ENCODE measurements at regions not wholly inside any gene's neighbourhood (a gene's known extent, or its start where the extent isn't known, plus 50 kb on each side); places are given as distances from the start of the nearest gene placed in this dataset.

DNA sequence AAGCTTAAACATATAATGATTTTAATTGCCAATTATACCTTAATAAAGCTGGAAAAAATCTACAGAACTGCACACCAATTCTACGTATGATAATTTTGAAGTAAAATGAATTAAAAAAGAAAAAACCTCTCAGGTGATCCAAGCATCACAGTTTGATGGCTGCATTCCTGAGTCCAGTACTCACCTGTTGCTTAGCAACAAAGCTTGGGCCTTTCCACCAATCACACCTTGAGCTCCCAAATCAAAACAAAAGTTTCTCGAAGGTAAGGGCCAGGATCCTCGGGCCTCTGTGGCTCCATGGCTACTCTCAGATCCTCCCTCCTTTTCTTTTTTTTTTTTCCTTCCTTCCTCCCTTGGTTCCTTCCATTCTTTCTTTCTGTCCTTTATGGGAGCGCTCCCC, 137.2 kb upstream of the PCBD1 start:
- Histone ChIP-seq H3K36me3 (no peaks in the 10 kb centered on the region), H3K27me3 (ENCODE audit: low read depth) (no peaks in the 10 kb centered on the region), H3K9me3 (replicated peaks) (peaks cover 9% of the 10 kb centered on the region), H3K4me1 (peaks cover 12% of the 10 kb centered on the region), H3K4me3 (no peak overlapping the region), H3K27ac (replicated peaks) (no peak overlapping the region)
- TF ChIP-seq, protein P1, sequence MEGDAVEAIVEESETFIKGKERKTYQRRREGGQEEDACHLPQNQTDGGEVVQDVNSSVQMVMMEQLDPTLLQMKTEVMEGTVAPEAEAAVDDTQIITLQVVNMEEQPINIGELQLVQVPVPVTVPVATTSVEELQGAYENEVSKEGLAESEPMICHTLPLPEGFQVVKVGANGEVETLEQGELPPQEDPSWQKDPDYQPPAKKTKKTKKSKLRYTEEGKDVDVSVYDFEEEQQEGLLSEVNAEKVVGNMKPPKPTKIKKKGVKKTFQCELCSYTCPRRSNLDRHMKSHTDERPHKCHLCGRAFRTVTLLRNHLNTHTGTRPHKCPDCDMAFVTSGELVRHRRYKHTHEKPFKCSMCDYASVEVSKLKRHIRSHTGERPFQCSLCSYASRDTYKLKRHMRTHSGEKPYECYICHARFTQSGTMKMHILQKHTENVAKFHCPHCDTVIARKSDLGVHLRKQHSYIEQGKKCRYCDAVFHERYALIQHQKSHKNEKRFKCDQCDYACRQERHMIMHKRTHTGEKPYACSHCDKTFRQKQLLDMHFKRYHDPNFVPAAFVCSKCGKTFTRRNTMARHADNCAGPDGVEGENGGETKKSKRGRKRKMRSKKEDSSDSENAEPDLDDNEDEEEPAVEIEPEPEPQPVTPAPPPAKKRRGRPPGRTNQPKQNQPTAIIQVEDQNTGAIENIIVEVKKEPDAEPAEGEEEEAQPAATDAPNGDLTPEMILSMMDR (IDR thresholded peaks at IDR 0.05; ENCODE audit: borderline replicate concordance) = no peak
- intact Hi-C loops (cut with micrococcal nuclease) = no loop called here
- DNase-seq = no peak

DNA sequence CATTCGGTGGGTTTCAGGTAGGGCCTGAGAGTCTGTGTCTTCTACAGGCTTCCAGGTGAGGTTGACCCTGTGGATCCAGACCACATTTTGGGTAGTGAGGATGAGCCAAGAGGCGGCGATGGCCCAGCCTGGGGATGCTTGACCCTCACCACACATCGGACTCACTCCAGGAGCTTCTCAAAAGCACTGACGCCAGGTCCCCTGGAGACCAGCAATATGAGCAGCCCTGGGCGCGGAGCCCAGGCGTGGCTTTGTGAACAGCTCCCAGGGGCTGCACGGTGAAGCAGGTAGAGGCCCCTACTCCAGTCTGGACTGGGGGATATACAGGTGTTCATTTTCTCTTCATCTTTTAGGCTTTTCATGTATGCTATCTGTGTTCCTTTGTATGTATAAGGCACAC, 139.7 kb upstream of the PCBD1 start:
- TF ChIP-seq, protein P1 (IDR thresholded peaks at IDR 0.05; ENCODE audit: borderline replicate concordance) = no peak
- intact Hi-C loops (cut with micrococcal nuclease) = no loop called here
- Histone ChIP-seq H3K4me1 (peaks cover 12% of the 10 kb centered on the region), H3K27ac (replicated peaks) (no peak overlapping the region), H3K9me3 (replicated peaks) (no peaks in the 10 kb centered on the region), H3K27me3 (ENCODE audit: low read depth) (no peaks in the 10 kb centered on the region), H3K36me3 (no peaks in the 10 kb centered on the region), H3K4me3 (no peak overlapping the region)
- no peak for DNase-seq

GRCh38 chr10:71029411-71029892, 141.1 kb upstream of the PCBD1 start:
- no peaks in the 10 kb centered on the region for H3K36me3 ChIP-seq
- peak; percentile 34 for DNase-seq
- H3K4me3 ChIP-seq = no peak overlapping the region
- TF ChIP-seq, protein P1 (IDR thresholded peaks at IDR 0.05; ENCODE audit: borderline replicate concordance) = no peak
- no peaks in the 10 kb centered on the region for H3K27me3 ChIP-seq (ENCODE audit: low read depth)
- H3K9me3 ChIP-seq (replicated peaks) = no peaks in the 10 kb centered on the region
- intact Hi-C loops (cut with micrococcal nuclease) = no loop called here
- H3K4me1 ChIP-seq = peaks cover 12% of the 10 kb centered on the region
- H3K27ac ChIP-seq (replicated peaks) = peak overlapping the region; percentile 73

DNA sequence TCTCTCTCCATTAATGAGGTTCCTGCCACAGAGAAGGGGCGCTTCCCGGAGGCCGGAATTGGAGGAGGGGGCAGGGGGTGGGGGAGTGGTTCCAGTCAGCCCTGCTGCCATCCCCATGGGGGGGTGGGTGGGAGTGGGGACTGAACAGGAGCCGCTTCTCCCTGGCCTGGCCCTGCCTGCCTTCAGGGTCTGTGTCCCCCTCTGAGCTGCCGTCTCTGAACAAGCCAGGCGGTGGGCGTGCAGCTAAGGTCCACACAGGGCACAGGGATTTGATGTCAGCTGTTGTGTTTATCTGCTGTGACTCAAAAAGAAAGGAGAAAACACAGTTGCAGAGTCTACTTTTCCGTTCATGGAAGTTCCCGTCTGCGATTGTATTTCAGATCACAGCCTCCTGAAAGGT, 141.5 kb upstream of the PCBD1 start:
- no peaks in the 10 kb centered on the region for H3K27me3 ChIP-seq (ENCODE audit: low read depth)
- H3K9me3 ChIP-seq (replicated peaks) = no peaks in the 10 kb centered on the region
- H3K27ac ChIP-seq (replicated peaks) = peak overlapping the region; percentile 73
- DNase-seq = no peak
- H3K4me1 ChIP-seq = peaks cover 12% of the 10 kb centered on the region
- TF ChIP-seq, protein P1 (IDR thresholded peaks at IDR 0.05; ENCODE audit: borderline replicate concordance) = no peak
- intact Hi-C loops (cut with micrococcal nuclease) = no loop called here
- no peak overlapping the region for H3K4me3 ChIP-seq
- no peaks in the 10 kb centered on the region for H3K36me3 ChIP-seq

- Histone ChIP-seq H3K9me3 (replicated peaks) (no peaks in the 10 kb centered on the region), H3K36me3 (no peaks in the 10 kb centered on the region), H3K4me1 (peaks cover 12% of the 10 kb centered on the region), H3K27ac (replicated peaks) (no peak overlapping the region), H3K4me3 (no peak overlapping the region), H3K27me3 (ENCODE audit: low read depth) (no peaks in the 10 kb centered on the region)
- TF ChIP-seq, protein P1 (IDR thresholded peaks at IDR 0.05; ENCODE audit: borderline replicate concordance) = no peak
- intact Hi-C loops (cut with micrococcal nuclease) = no loop called here
- no peak for DNase-seq
These were observed 142.7 kb upstream of the PCBD1 start for GRCh38 chr10:71031026-71031425.

- intact Hi-C loops (cut with micrococcal nuclease) = no loop called here
- peaks cover 12% of the 10 kb centered on the region for H3K4me1 ChIP-seq
These were observed 143.2 kb upstream of the PCBD1 start for GRCh38 chr10:71031603-71032002.

More at GRCh38 chr10:71031603-71032002, 143.2 kb upstream of the PCBD1 start:
- TF ChIP-seq, protein P1 (IDR thresholded peaks at IDR 0.05; ENCODE audit: borderline replicate concordance) = no peak
- Histone ChIP-seq H3K4me3 (no peak overlapping the region), H3K36me3 (no peaks in the 10 kb centered on the region), H3K27ac (replicated peaks) (no peak overlapping the region), H3K27me3 (ENCODE audit: low read depth) (no peaks in the 10 kb centered on the region), H3K9me3 (replicated peaks) (no peaks in the 10 kb centered on the region)
- DNase-seq = no peak
